ENCODE measurements at regions not wholly inside any gene's neighbourhood (a gene's known extent, or its start where the extent isn't known, plus 50 kb on each side); places are given as distances from the start of the nearest gene placed in this dataset.

DNA sequence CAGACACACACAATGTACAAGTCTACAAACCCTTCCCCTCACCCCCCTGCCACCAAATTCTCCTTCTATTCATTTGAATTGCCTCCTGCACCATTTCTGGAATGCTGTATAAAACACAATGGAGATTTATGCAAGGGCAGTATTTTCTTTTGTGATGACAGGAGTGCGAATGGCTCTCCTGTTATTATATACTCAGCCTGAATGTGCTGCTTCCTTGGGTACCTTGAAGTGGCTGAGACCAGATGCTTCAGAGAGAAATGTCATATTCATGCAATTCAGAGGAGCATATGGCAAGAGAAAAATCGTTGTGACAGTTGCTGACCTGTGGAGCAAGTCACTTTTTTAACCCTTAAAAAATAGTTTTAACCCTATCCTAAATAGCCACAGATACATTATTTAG is 468.0 kb upstream of the WWC1 start:
- H3K27ac ChIP-seq (ENCODE audit: low read depth, low read length): no peak overlapping the region
- no peak overlapping the region for H3K9ac ChIP-seq (ENCODE audit: low read length)
- no peaks in the 10 kb centered on the region for H3K27me3 ChIP-seq (ENCODE audit: control insufficient read depth, insufficient read depth, low read length)
- H3K4me1 ChIP-seq (ENCODE audit: control insufficient read depth, insufficient read depth, low read length): no peaks in the 10 kb centered on the region
- H3K4me3 ChIP-seq (ENCODE audit: low read length): no peak overlapping the region
- H3K36me3 ChIP-seq (ENCODE audit: control insufficient read depth, insufficient read depth, low read length): no peaks in the 10 kb centered on the region

DNA sequence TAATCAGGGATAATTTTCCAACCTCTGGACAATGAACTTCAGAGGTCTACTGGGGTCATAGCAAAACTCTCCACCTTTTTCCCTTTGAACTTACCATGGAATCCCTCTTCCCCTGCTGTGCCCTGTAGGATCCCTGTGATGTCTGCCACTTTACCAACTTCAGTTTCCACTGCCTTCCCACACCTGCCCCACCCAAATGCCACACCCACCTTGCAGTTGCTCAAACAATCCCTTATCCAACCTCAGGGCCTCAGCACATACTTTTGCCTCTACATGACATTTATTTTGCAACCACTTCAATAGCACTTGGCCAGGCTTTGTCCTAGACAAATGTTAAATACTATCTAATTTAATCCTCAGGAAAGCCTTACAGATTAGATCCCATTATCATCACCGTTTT is 463.7 kb upstream of the WWC1 start:
- Histone ChIP-seq H3K27me3 (ENCODE audit: control insufficient read depth, insufficient read depth, low read length) (no peaks in the 10 kb centered on the region), H3K27ac (ENCODE audit: low read depth, low read length) (no peak overlapping the region), H3K9ac (ENCODE audit: low read length) (no peak overlapping the region), H3K36me3 (ENCODE audit: control insufficient read depth, insufficient read depth, low read length) (no peaks in the 10 kb centered on the region), H3K4me1 (ENCODE audit: control insufficient read depth, insufficient read depth, low read length) (no peaks in the 10 kb centered on the region), H3K4me3 (ENCODE audit: low read length) (no peak overlapping the region)

DNA sequence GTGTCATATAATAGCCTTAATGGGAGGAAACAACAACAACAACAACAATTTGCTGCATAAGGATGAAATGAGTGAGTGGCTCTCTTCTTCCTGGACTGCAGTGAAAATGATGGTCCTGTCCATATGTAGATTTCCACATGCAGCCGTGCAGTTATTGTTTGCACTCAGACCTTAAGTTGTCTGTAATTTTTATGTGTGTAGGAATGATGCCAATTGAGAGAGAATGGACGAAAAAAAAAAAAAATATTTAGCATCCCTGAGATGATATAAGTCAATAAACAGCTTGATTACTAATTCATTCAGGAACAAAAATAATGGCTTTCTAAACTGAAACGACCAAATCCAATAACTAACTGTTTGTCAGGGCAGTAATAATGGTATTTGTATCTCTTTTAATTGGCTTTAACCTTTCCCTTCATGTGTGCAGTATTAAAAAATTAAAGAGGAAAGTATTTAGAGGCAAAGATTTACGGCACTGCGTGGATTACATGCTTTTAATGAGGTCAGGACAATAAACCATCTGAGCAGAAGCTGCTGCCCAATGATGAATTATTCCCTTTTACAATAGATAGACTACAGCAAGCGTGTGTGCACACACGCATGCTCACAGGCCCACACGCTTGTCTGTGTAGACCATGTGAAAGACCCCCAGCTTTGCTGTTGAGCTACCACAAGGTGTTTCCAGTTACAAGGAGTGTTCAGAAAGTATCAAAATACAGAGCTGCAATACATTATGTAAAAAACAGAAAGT is 459.5 kb upstream of the WWC1 start:
- Histone ChIP-seq H3K27ac (ENCODE audit: low read depth, low read length) (no peak overlapping the region), H3K9ac (ENCODE audit: low read length) (no peak overlapping the region), H3K4me3 (ENCODE audit: low read length) (no peak overlapping the region), H3K4me1 (ENCODE audit: control insufficient read depth, insufficient read depth, low read length) (no peaks in the 10 kb centered on the region), H3K36me3 (ENCODE audit: control insufficient read depth, insufficient read depth, low read length) (no peaks in the 10 kb centered on the region), H3K27me3 (ENCODE audit: control insufficient read depth, insufficient read depth, low read length) (no peaks in the 10 kb centered on the region)

DNA sequence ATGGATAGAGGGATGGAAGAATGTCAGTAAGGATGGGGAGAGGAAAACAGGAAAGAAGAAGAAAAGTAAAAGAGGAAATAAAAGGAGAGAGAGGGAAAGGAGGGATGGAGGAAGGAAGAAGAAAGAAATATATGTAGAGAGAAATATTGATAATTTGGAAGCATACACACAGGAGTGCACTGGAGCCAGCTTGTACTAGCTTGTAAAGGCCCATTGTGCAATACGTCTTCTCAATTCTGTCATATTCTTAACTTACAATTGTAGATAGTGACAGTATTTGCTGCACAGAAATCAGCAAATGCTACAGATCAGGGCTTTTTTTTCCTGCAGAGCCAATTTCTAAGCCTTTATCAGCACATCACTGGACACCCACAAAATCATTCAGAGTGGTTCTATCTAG is 458.8 kb upstream of the WWC1 start:
- Histone ChIP-seq H3K36me3 (ENCODE audit: control insufficient read depth, insufficient read depth, low read length) (no peaks in the 10 kb centered on the region), H3K4me3 (ENCODE audit: low read length) (no peak overlapping the region), H3K9ac (ENCODE audit: low read length) (no peak overlapping the region), H3K4me1 (ENCODE audit: control insufficient read depth, insufficient read depth, low read length) (no peaks in the 10 kb centered on the region), H3K27ac (ENCODE audit: low read depth, low read length) (no peak overlapping the region), H3K27me3 (ENCODE audit: control insufficient read depth, insufficient read depth, low read length) (no peaks in the 10 kb centered on the region)

GRCh38 chr5:167833456-167833855 is 458.0 kb upstream of the WWC1 start:
- H3K4me3 ChIP-seq (ENCODE audit: low read length): no peak overlapping the region
- H3K9ac ChIP-seq (ENCODE audit: low read length): no peak overlapping the region
- H3K27me3 ChIP-seq (ENCODE audit: control insufficient read depth, insufficient read depth, low read length): no peaks in the 10 kb centered on the region
- no peaks in the 10 kb centered on the region for H3K36me3 ChIP-seq (ENCODE audit: control insufficient read depth, insufficient read depth, low read length)
- no peaks in the 10 kb centered on the region for H3K4me1 ChIP-seq (ENCODE audit: control insufficient read depth, insufficient read depth, low read length)
- H3K27ac ChIP-seq (ENCODE audit: low read depth, low read length): no peak overlapping the region

- Histone ChIP-seq H3K9ac (ENCODE audit: low read length) (no peak overlapping the region), H3K4me3 (ENCODE audit: low read length) (no peak overlapping the region), H3K4me1 (ENCODE audit: control insufficient read depth, insufficient read depth, low read length) (no peaks in the 10 kb centered on the region), H3K27me3 (ENCODE audit: control insufficient read depth, insufficient read depth, low read length) (no peaks in the 10 kb centered on the region), H3K36me3 (ENCODE audit: control insufficient read depth, insufficient read depth, low read length) (no peaks in the 10 kb centered on the region), H3K27ac (ENCODE audit: low read depth, low read length) (no peak overlapping the region)
These were observed 456.3 kb upstream of the WWC1 start for GRCh38 chr5:167835146-167835545.

GRCh38 chr5:167837127-167837526 is 454.3 kb upstream of the WWC1 start:
- no peaks in the 10 kb centered on the region for H3K27me3 ChIP-seq (ENCODE audit: control insufficient read depth, insufficient read depth, low read length)
- H3K4me1 ChIP-seq (ENCODE audit: control insufficient read depth, insufficient read depth, low read length): no peaks in the 10 kb centered on the region
- H3K36me3 ChIP-seq (ENCODE audit: control insufficient read depth, insufficient read depth, low read length): no peaks in the 10 kb centered on the region
- no peak overlapping the region for H3K27ac ChIP-seq (ENCODE audit: low read depth, low read length)
- H3K9ac ChIP-seq (ENCODE audit: low read length): no peak overlapping the region
- no peak overlapping the region for H3K4me3 ChIP-seq (ENCODE audit: low read length)

DNA sequence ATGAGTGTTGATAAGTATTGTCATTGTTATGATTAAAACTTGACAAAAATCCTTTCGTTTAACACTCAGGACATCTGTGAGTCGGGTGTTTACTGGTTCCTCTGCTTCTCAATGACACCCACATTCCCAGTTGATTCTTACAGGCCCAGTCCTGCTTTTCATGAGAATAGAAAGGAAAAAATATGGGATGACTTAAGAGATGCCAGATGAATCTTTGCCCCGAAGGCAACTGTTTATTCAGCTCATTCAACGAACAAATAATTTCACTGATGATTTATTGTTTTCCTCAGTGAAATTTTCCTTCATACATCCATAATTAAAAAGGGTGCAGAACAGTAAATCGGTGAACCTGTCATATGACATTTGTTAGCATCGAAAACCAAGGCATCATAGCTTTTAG is 452.4 kb upstream of the WWC1 start:
- Histone ChIP-seq H3K4me1 (ENCODE audit: control insufficient read depth, insufficient read depth, low read length) (no peaks in the 10 kb centered on the region), H3K27me3 (ENCODE audit: control insufficient read depth, insufficient read depth, low read length) (no peaks in the 10 kb centered on the region), H3K9ac (ENCODE audit: low read length) (no peak overlapping the region), H3K36me3 (ENCODE audit: control insufficient read depth, insufficient read depth, low read length) (no peaks in the 10 kb centered on the region), H3K27ac (ENCODE audit: low read depth, low read length) (no peak overlapping the region), H3K4me3 (ENCODE audit: low read length) (no peak overlapping the region)

GRCh38 chr5:167840527-167841130 is 450.8 kb upstream of the WWC1 start:
- no peaks in the 10 kb centered on the region for H3K36me3 ChIP-seq (ENCODE audit: control insufficient read depth, insufficient read depth, low read length)
- H3K27ac ChIP-seq (ENCODE audit: low read depth, low read length): no peak overlapping the region
- no peak overlapping the region for H3K4me3 ChIP-seq (ENCODE audit: low read length)
- no peaks in the 10 kb centered on the region for H3K4me1 ChIP-seq (ENCODE audit: control insufficient read depth, insufficient read depth, low read length)
- no peak overlapping the region for H3K9ac ChIP-seq (ENCODE audit: low read length)
- no peaks in the 10 kb centered on the region for H3K27me3 ChIP-seq (ENCODE audit: control insufficient read depth, insufficient read depth, low read length)

- no peaks in the 10 kb centered on the region for H3K27me3 ChIP-seq (ENCODE audit: control insufficient read depth, insufficient read depth, low read length)
- H3K4me1 ChIP-seq (ENCODE audit: control insufficient read depth, insufficient read depth, low read length): no peaks in the 10 kb centered on the region
- no peak overlapping the region for H3K4me3 ChIP-seq (ENCODE audit: low read length)
- H3K36me3 ChIP-seq (ENCODE audit: control insufficient read depth, insufficient read depth, low read length): no peaks in the 10 kb centered on the region
- no peak overlapping the region for H3K9ac ChIP-seq (ENCODE audit: low read length)
- no peak overlapping the region for H3K27ac ChIP-seq (ENCODE audit: low read depth, low read length)
These were observed 447.4 kb upstream of the WWC1 start for GRCh38 chr5:167843881-167844572.

- no peaks in the 10 kb centered on the region for H3K36me3 ChIP-seq (ENCODE audit: control insufficient read depth, insufficient read depth, low read length)
- H3K27ac ChIP-seq (ENCODE audit: low read depth, low read length): no peak overlapping the region
- H3K27me3 ChIP-seq (ENCODE audit: control insufficient read depth, insufficient read depth, low read length): no peaks in the 10 kb centered on the region
- no peaks in the 10 kb centered on the region for H3K4me1 ChIP-seq (ENCODE audit: control insufficient read depth, insufficient read depth, low read length)
- H3K4me3 ChIP-seq (ENCODE audit: low read length): no peak overlapping the region
- H3K9ac ChIP-seq (ENCODE audit: low read length): no peak overlapping the region
These were observed 445.5 kb upstream of the WWC1 start for GRCh38 chr5:167845952-167846351.

GRCh38 chr5:167849874-167850273 is 441.6 kb upstream of the WWC1 start:
- H3K27ac ChIP-seq (ENCODE audit: low read depth, low read length): no peak overlapping the region

DNA sequence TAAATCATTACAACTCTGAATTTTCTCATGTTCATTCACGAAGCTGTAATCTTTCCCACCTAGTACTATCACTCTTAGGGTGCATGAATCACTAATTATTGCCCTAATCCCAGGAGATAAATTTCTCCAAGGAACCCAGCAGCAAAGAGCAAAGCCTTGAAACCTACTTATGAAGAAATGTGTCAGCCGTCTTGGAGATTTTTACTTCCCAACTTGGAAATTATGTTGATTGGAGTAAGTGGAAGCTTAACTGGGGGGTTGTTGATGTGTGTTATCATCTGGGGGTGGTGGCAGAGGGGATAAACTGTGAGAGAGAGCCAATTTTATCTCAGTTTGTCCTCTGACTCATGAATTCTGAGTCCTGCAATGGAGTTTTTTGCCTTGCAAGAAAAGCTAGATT is 440.5 kb upstream of the WWC1 start:
- no peak overlapping the region for H3K4me3 ChIP-seq (ENCODE audit: low read length)
- no peak overlapping the region for H3K27ac ChIP-seq (ENCODE audit: low read depth, low read length)
- H3K27me3 ChIP-seq (ENCODE audit: control insufficient read depth, insufficient read depth, low read length): no peaks in the 10 kb centered on the region
- no peaks in the 10 kb centered on the region for H3K36me3 ChIP-seq (ENCODE audit: control insufficient read depth, insufficient read depth, low read length)
- no peaks in the 10 kb centered on the region for H3K4me1 ChIP-seq (ENCODE audit: control insufficient read depth, insufficient read depth, low read length)
- H3K9ac ChIP-seq (ENCODE audit: low read length): no peak overlapping the region

More at GRCh38 chr5:167849874-167850273, 441.6 kb upstream of the WWC1 start:
- Histone ChIP-seq H3K9ac (ENCODE audit: low read length) (no peak overlapping the region), H3K36me3 (ENCODE audit: control insufficient read depth, insufficient read depth, low read length) (no peaks in the 10 kb centered on the region), H3K4me3 (ENCODE audit: low read length) (no peak overlapping the region), H3K27me3 (ENCODE audit: control insufficient read depth, insufficient read depth, low read length) (no peaks in the 10 kb centered on the region), H3K4me1 (ENCODE audit: control insufficient read depth, insufficient read depth, low read length) (no peaks in the 10 kb centered on the region)

Measured in rectal smooth muscle tissue (tissue), 1 donor.